ENCODE measurements at regions not wholly inside any gene's neighbourhood (a gene's known extent, or its start where the extent isn't known, plus 50 kb on each side); places are given as distances from the start of the nearest gene placed in this dataset.

- TF ChIP-seq AFF4 (CRISPR knock-in tag; IDR thresholded peaks at IDR 0.05; ENCODE audit: borderline replicate concordance) (no peak), CTCF (IDR thresholded peaks at IDR 0.05) (no peak), ARID4B (CRISPR knock-in tag; IDR thresholded peaks at IDR 0.05; ENCODE audit: borderline replicate concordance) (no peak)
Measured at GRCh38 chr7:46658281-46658680, 737.2 kb upstream of the IGFBP3 start (continued).

GRCh38 chr7:46654546-46655443 is 733.7 kb upstream of the IGFBP3 start:
- H3K4me1 Mint-ChIP-seq: peaks cover 6% of the 10 kb centered on the region
- H3K36me3 Mint-ChIP-seq: peaks cover 14% of the 10 kb centered on the region
- H3K27ac Mint-ChIP-seq: no peak overlapping the region
- no peak for DNase-seq (ENCODE audit: low spot score)
- ChIA-PET CTCF (no interaction called here), POLR2A (no interaction called here)
- peaks cover 39% of the 10 kb centered on the region for H3K9me3 Mint-ChIP-seq
- no peaks in the 10 kb centered on the region for H3K27me3 Mint-ChIP-seq (ENCODE audit: low read depth)
- no peak overlapping the region for H3K4me3 Mint-ChIP-seq
- no peak for ATAC-seq
- TF ChIP-seq FOXP4 (CRISPR knock-in tag; IDR thresholded peaks at IDR 0.05) (no peak), ZNF416 (CRISPR knock-in tag; IDR thresholded peaks at IDR 0.05) (no peak), ZBTB21 (CRISPR knock-in tag; IDR thresholded peaks at IDR 0.05; ENCODE audit: borderline replicate concordance) (no peak), NFATC4 (CRISPR knock-in tag; IDR thresholded peaks at IDR 0.05) (no peak), AFF4 (CRISPR knock-in tag; IDR thresholded peaks at IDR 0.05; ENCODE audit: borderline replicate concordance) (no peak), ZNF138 (CRISPR knock-in tag; conservative IDR thresholded peaks at IDR 0.05) (no peak), NFYB (CRISPR knock-in tag; conservative IDR thresholded peaks at IDR 0.05; ENCODE audit: low read depth) (no peak), CTCF (IDR thresholded peaks at IDR 0.05) (no peak), ZNF263 (CRISPR knock-in tag; IDR thresholded peaks at IDR 0.05; ENCODE audit: low read depth) (no peak), USF1 (CRISPR knock-in tag; IDR thresholded peaks at IDR 0.05) (no peak), IRF1 (CRISPR knock-in tag; IDR thresholded peaks at IDR 0.05) (no peak), NR1H2 (CRISPR knock-in tag; IDR thresholded peaks at IDR 0.05) (no peak)
